Immature natural killer cell (primary cell): ENCODE measurements at regions not wholly inside any gene's neighbourhood (a gene's known extent, or its start where the extent isn't known, plus 50 kb on each side); places are given as distances from the start of the nearest gene placed in this dataset.

ENCODE experiments used
- DNase-seq, 3 donors: peaks; one replicate each; pipeline ENCODE4 v3.0.0; 2022; ENCODE audit warnings: mixed read lengths in 1 of 3
- H3K27ac Mint-ChIP-seq, 6 donors: one replicate each; pipeline ENCODE4 v1.8.0; 2020; ENCODE audit warnings: mixed read lengths in 6 of 6, mild to moderate bottlenecking in 5 of 6, inconsistent platforms in 4 of 6, moderate library complexity in 3 of 6
- H3K27me3 Mint-ChIP-seq, 3 donors: one replicate each; pipeline ENCODE4 v1.8.0; 2020 to 2021; ENCODE audit warnings: low read depth in 3 of 3, mild to moderate bottlenecking in 3 of 3, mixed read lengths in 3 of 3, moderate library complexity in 3 of 3, inconsistent platforms in 1 of 3
- H3K36me3 Mint-ChIP-seq, 3 donors: one replicate each; pipeline ENCODE4 v1.8.0; 2020; ENCODE audit warnings: mixed read lengths in 3 of 3, inconsistent platforms in 2 of 3, mild to moderate bottlenecking in 2 of 3
- H3K4me1 Mint-ChIP-seq, 2 donors: one replicate each; pipeline ENCODE4 v1.8.0; 2020; ENCODE audit warnings: inconsistent platforms in 2 of 2, mild to moderate bottlenecking in 2 of 2, mixed read lengths in 2 of 2, moderate library complexity in 1 of 2
- H3K4me3 Mint-ChIP-seq, 5 donors: one replicate each; pipeline ENCODE4 v1.8.0; 2020; ENCODE audit warnings: mild to moderate bottlenecking in 5 of 5, mixed read lengths in 5 of 5, inconsistent platforms in 3 of 5, moderate library complexity in 3 of 5
- H3K9me3 Mint-ChIP-seq, 6 donors: one replicate each; pipeline ENCODE4 v1.8.0; 2020; ENCODE audit warnings: mild to moderate bottlenecking in 6 of 6, mixed read lengths in 6 of 6, inconsistent platforms in 4 of 6, moderate library complexity in 3 of 6

DNA sequence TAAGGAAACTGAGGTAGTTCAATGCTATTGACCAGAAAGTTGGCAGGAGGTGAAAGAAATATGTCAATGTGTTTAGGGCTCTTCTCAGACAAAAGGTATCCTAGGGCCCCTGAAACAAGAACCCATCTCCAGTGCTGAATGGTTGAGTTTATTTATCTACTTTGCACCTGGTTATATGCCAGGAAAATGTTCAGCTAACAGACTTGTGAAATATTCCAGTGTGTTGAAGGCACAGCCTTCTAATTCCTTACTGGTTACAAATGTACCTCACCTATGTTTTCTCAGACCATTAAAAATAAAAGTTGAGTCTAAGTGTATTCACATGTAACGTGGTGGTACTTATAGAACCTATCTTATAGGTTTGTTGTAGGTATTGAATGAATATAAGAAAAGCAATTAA lies 511.7 kb upstream of the SEL1L start:
- DNase-seq, result no peak
- Mint-ChIP-seq H3K4me3 (no peak overlapping the region), H3K9me3 (peaks cover 3 to 43% (median 12%) of the 10 kb centered on the region in 6 donors), H3K27me3 (peaks cover 0 to 2% (median 0%) of the 10 kb centered on the region in 3 donors), H3K27ac (no peak overlapping the region), H3K36me3 (no peaks in the 10 kb centered on the region), H3K4me1 (no peaks in the 10 kb centered on the region)

- H3K4me1 Mint-ChIP-seq, result no peaks in the 10 kb centered on the region
- DNase-seq, result no peak
- no peak overlapping the region for H3K4me3 Mint-ChIP-seq
- peaks cover 5 to 46% (median 13%) of the 10 kb centered on the region in 6 donors for H3K9me3 Mint-ChIP-seq
- no peak overlapping the region for H3K27ac Mint-ChIP-seq
- H3K27me3 Mint-ChIP-seq, result peaks cover 0 to under 1% (median 0%) of the 10 kb centered on the region in 3 donors
- no peaks in the 10 kb centered on the region for H3K36me3 Mint-ChIP-seq
Measured at GRCh38 chr14:82046512-82047226, 513.0 kb upstream of the SEL1L start.

- H3K27ac Mint-ChIP-seq, result no peak overlapping the region
- peaks cover 4 to 41% (median 14%) of the 10 kb centered on the region in 6 donors for H3K9me3 Mint-ChIP-seq
- no peaks in the 10 kb centered on the region for H3K27me3 Mint-ChIP-seq
- H3K36me3 Mint-ChIP-seq, result no peaks in the 10 kb centered on the region
- H3K4me3 Mint-ChIP-seq, result no peak overlapping the region
- no peaks in the 10 kb centered on the region for H3K4me1 Mint-ChIP-seq
- no peak for DNase-seq
Measured at GRCh38 chr14:82047777-82048470, 514.3 kb upstream of the SEL1L start.

DNA sequence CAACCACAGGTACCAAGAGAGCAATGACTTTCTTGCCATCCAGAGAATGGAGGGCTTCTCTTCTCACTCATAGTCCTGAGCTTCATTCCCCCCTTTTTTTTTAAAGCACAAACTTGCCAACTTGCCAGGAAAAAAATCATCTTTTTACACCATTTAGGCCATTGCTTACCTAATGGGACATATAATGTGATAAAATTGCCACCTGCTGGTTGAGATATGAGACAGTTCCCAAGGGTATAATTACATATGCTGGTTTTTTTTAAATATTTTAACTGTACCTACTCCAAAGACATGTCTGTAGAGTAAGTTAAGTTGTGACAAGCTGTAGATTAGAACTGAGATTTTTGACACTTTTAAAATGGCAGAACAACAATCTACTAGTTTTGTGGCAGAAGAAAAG lies 519.1 kb upstream of the SEL1L start:
- Mint-ChIP-seq H3K4me3 (no peak overlapping the region), H3K27ac (no peak overlapping the region), H3K36me3 (no peaks in the 10 kb centered on the region), H3K9me3 (peaks cover 1 to 28% (median 13%) of the 10 kb centered on the region in 6 donors), H3K27me3 (no peaks in the 10 kb centered on the region), H3K4me1 (no peaks in the 10 kb centered on the region)
- DNase-seq, result no peak

DNA sequence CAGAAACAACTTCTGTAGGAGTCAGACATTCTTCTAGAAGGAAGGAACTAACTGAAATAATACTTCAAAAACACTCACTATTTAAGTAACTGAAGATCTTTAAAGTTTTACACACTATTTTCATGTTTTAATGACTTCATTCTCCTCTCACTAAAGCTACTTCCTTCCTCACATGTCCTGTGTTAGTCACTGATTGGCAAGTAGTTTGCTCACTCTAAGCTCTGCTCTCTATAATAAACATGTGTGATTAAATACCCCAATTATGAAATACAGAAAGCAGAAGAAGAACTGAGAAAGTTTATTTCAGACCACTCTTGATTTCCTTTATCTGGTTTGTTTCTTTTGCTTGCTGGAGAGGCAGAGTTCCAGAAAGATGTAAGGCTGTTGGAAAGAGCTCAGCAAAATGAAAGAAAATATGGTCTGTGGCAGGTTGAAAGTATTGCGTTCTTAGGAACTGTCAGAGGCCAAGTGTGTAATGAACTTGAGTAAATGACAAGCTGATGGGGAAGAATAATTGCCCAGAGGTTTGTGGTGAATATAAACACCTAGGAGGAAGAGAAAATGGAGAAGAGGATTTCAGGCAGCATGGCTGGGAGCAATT lies 522.0 kb upstream of the SEL1L start:
- H3K36me3 Mint-ChIP-seq, result no peaks in the 10 kb centered on the region
- H3K4me1 Mint-ChIP-seq, result no peaks in the 10 kb centered on the region
- H3K27ac Mint-ChIP-seq, result no peak overlapping the region
- H3K9me3 Mint-ChIP-seq, result peaks cover 2 to 23% (median 9%) of the 10 kb centered on the region in 6 donors
- DNase-seq, result no peak
- H3K4me3 Mint-ChIP-seq, result no peak overlapping the region
- no peaks in the 10 kb centered on the region for H3K27me3 Mint-ChIP-seq

- H3K9me3 Mint-ChIP-seq, result peaks cover 8 to 39% (median 26%) of the 10 kb centered on the region in 6 donors
- H3K27me3 Mint-ChIP-seq, result no peaks in the 10 kb centered on the region
- no peak overlapping the region for H3K27ac Mint-ChIP-seq
- H3K36me3 Mint-ChIP-seq, result no peaks in the 10 kb centered on the region
- DNase-seq, result no peak
- no peak overlapping the region for H3K4me3 Mint-ChIP-seq
- H3K4me1 Mint-ChIP-seq, result no peaks in the 10 kb centered on the region
Measured at GRCh38 chr14:82060219-82060618, 526.6 kb upstream of the SEL1L start.

DNA sequence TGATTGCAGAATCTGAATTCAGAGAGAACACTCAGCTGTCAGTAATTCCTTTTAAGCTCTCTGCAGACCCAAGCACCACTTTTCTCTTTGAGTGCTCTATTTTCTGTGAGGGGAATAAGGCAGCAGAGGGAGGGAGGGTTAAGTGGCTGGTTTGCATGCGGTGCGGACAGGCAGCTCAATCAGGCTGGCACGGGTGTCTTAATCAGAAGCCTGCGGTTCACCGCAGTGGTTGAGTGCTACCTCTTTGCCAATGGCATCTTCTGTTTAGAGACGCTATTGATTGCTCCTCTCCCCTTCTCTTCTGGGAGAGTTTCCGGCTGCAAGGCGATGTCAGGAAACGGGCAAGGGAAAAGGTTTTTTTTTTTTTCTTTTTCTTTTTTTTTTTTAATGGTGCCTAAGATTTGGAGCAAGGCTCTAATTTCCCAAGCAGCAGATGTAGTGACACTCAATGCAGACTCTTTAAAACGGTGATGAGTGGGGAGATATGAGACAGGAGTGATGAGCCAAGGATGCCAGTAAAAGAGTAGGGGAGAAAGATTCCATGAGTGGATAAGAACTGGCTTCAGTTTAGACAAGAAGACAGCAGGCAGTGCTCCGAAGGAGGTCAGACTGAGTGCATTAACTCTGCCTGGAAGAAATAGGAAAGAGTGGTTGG lies 533.7 kb upstream of the SEL1L start:
- Mint-ChIP-seq H3K27me3 (peaks cover 0 to 1% (median 0%) of the 10 kb centered on the region in 3 donors), H3K4me1 (no peaks in the 10 kb centered on the region), H3K9me3 (peaks cover 14 to 51% (median 29%) of the 10 kb centered on the region in 6 donors), H3K4me3 (no peak overlapping the region), H3K36me3 (no peaks in the 10 kb centered on the region), H3K27ac (no peak overlapping the region)
- no peak for DNase-seq

DNA sequence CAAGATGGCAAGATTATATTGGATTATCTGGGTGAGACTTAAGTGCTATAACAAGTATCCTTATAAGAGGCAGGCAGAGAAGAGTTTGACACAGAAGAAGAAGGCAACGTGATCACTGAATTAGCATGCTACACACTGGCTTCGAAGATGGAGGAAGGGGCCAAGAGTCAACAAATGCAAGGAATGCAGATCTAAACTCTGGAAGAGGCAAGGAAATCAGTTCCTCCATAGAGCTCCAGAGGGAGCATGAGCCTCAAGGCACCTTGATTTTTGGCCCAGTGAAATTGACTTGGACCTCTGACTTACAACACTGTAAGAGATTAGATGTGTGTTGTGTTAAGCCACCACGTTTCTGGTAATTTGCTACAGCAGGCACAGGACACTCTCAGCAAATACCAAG lies 536.4 kb upstream of the SEL1L start:
- Mint-ChIP-seq H3K4me1 (no peaks in the 10 kb centered on the region), H3K36me3 (no peaks in the 10 kb centered on the region), H3K4me3 (no peak overlapping the region), H3K9me3 (peaks cover 11 to 36% (median 16%) of the 10 kb centered on the region in 6 donors), H3K27ac (no peak overlapping the region), H3K27me3 (peaks cover 0 to 1% (median 0%) of the 10 kb centered on the region in 3 donors)
- no peak for DNase-seq

DNA sequence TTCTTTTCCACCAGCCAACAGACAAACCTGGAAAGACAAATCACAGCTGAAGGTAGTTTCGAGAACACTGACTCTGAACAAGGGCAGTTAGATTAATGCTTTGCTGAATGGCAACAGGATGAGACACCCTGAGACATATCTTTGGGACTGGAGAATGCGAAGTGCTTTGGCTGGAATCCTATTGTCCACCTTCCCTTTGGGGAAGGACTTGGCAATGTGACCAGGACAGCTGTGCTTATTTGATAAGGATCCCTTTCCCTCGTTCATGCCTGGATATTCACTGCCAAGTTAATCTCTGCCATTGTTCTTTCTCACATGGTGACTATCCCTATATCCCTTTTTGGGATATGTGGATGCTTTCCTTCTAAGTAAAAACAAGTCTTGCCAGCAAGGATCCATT lies 537.1 kb upstream of the SEL1L start:
- DNase-seq, result no peak
- peaks cover 7 to 35% (median 13%) of the 10 kb centered on the region in 6 donors for H3K9me3 Mint-ChIP-seq
- H3K4me1 Mint-ChIP-seq, result no peaks in the 10 kb centered on the region
- no peaks in the 10 kb centered on the region for H3K36me3 Mint-ChIP-seq
- no peak overlapping the region for H3K27ac Mint-ChIP-seq
- H3K4me3 Mint-ChIP-seq, result no peak overlapping the region
- H3K27me3 Mint-ChIP-seq, result peaks cover 0 to 2% (median 1%) of the 10 kb centered on the region in 3 donors

GRCh38 chr14:82073547-82073946 lies 539.9 kb upstream of the SEL1L start:
- no peak overlapping the region for H3K4me3 Mint-ChIP-seq
- H3K36me3 Mint-ChIP-seq, result no peaks in the 10 kb centered on the region
- H3K4me1 Mint-ChIP-seq, result no peaks in the 10 kb centered on the region
- no peak overlapping the region for H3K27ac Mint-ChIP-seq
- no peak for DNase-seq
- H3K27me3 Mint-ChIP-seq, result peaks cover 0 to 2% (median 1%) of the 10 kb centered on the region in 3 donors
- peaks cover 9 to 31% (median 16%) of the 10 kb centered on the region in 6 donors for H3K9me3 Mint-ChIP-seq

- Mint-ChIP-seq H3K9me3 (peaks cover 7 to 28% (median 15%) of the 10 kb centered on the region in 6 donors), H3K4me3 (no peak overlapping the region), H3K27ac (no peak overlapping the region), H3K36me3 (no peaks in the 10 kb centered on the region), H3K27me3 (peaks cover 0 to 2% (median 1%) of the 10 kb centered on the region in 3 donors), H3K4me1 (no peaks in the 10 kb centered on the region)
- DNase-seq, result no peak
Measured at GRCh38 chr14:82075566-82075965, 541.9 kb upstream of the SEL1L start.

DNA sequence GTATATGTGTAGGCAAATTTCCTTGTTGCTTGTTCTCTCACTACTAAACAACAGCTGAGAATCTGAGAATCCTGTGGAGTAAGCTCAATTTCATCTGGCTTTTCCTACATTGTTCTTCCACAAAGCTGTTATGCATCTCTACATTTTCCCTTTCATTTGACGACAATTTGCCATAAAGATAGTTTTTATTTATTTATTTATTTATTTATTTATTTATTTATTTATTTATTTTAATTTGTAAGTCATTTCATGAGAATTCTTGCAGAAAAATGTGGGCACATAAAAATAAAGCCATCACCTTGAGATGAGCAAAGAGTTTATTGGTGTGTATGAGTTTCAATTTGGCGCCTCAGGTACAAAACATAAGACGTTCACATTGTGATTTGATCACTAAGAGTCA lies 545.9 kb upstream of the SEL1L start:
- Mint-ChIP-seq H3K27ac (no peak overlapping the region), H3K4me1 (no peaks in the 10 kb centered on the region), H3K27me3 (peaks cover 0 to 2% (median 0%) of the 10 kb centered on the region in 3 donors)

DNA sequence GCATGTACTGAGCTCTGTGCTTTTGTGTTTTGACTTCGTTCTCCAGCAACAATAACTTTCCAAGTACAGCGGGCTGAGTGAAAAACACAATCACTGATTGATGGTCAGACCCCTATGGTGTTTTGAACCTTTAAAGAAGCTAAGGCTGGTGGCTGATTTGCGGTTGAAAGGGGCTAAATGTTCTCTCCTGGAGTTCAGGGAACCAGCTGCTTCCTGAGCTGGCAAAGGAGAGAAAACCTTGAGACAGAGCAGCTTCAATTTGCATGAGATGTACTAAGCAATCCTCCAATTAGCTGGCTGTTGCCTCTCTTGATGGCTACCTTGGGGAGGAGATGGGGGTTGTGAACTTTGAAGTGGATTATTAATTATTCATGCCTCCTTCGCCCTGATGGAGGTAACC lies 546.7 kb upstream of the SEL1L start:
- Mint-ChIP-seq H3K9me3 (peaks cover 14 to 46% (median 26%) of the 10 kb centered on the region in 6 donors), H3K4me3 (no peak overlapping the region), H3K36me3 (no peaks in the 10 kb centered on the region), H3K27ac (no peak overlapping the region), H3K27me3 (peaks cover 0 to 2% (median 0%) of the 10 kb centered on the region in 3 donors), H3K4me1 (no peaks in the 10 kb centered on the region)
- DNase-seq, result no peak

More for the DNA sequence above, 545.9 kb upstream of the SEL1L start:
- Mint-ChIP-seq H3K9me3 (peaks cover 16 to 49% (median 26%) of the 10 kb centered on the region in 6 donors), H3K36me3 (no peaks in the 10 kb centered on the region), H3K4me3 (no peak overlapping the region)
- DNase-seq, result no peak

DNA sequence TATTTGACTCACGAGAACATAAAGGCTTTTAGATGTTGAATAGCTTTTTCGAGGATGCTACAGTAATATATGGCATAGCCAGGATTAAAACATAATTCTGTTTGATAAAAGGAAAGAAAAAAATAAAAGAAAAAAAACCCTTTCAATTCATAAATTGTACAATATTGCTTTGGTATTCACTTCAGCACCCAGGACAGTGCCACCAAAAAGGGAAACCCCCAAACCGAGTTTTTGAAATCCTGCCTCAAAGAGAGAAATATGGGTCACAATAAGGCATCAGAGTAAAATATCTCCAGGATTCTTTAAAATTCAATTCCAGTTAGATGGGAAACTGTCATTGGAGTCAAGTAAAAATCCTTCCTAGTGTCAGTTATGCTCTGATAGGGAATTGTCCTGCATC lies 551.2 kb upstream of the SEL1L start:
- no peaks in the 10 kb centered on the region for H3K27me3 Mint-ChIP-seq
- no peaks in the 10 kb centered on the region for H3K4me1 Mint-ChIP-seq
- no peak overlapping the region for H3K4me3 Mint-ChIP-seq
- H3K36me3 Mint-ChIP-seq, result no peaks in the 10 kb centered on the region
- H3K27ac Mint-ChIP-seq, result no peak overlapping the region
- no peak for DNase-seq
- H3K9me3 Mint-ChIP-seq, result peaks cover 8 to 36% (median 19%) of the 10 kb centered on the region in 6 donors
